Epithelial cell of proximal tubule (primary cell): ENCODE measurements at regions not wholly inside any gene's neighbourhood (a gene's known extent, or its start where the extent isn't known, plus 50 kb on each side); places are given as distances from the start of the nearest gene placed in this dataset.
A peak's percentile ranks its signal among the peaks of the same experiment; 100 is the strongest.

Source experiments
- DNase-seq: peaks from one replicate; pipeline ENCODE4 v3.0.0-alpha.2; 2011; ENCODE audit warnings: low read depth
- H3K4me3 ChIP-seq: 2 replicates; pipeline ENCODE4 v1.5.1; 2011; ENCODE audit warnings: low read depth, mild to moderate bottlenecking, low read length
- TF ChIP-seq, protein P1 (sequence below): conservative IDR thresholded peaks from 2 replicates; pipeline ENCODE4 v1.5.1; 2012; ENCODE audit warnings: low read depth, mild to moderate bottlenecking, low read length

DNA sequence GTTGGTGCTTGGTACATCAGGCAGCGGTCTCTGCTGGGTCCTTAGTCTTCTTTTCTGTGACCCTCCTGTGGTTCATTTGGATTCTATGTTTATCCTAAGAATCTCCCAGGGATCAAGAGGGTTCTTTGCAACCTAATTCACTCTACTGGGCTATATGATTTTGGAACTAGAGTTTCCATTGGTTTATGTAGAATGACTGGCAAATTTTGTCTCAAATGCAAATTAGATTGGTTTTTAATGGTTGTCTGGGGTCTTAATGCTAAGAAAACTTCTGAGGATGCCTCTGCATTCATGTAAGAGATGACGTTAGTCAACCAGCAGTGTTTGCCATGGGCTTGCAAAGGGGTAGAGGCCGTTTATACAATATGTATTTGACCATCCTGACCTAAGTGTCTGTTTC lies 129.8 kb upstream of the ZFP64 start:
- H3K4me3 ChIP-seq = no peak overlapping the region
- DNase-seq = no peak
- TF ChIP-seq, protein P1, sequence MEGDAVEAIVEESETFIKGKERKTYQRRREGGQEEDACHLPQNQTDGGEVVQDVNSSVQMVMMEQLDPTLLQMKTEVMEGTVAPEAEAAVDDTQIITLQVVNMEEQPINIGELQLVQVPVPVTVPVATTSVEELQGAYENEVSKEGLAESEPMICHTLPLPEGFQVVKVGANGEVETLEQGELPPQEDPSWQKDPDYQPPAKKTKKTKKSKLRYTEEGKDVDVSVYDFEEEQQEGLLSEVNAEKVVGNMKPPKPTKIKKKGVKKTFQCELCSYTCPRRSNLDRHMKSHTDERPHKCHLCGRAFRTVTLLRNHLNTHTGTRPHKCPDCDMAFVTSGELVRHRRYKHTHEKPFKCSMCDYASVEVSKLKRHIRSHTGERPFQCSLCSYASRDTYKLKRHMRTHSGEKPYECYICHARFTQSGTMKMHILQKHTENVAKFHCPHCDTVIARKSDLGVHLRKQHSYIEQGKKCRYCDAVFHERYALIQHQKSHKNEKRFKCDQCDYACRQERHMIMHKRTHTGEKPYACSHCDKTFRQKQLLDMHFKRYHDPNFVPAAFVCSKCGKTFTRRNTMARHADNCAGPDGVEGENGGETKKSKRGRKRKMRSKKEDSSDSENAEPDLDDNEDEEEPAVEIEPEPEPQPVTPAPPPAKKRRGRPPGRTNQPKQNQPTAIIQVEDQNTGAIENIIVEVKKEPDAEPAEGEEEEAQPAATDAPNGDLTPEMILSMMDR = no peak

DNA sequence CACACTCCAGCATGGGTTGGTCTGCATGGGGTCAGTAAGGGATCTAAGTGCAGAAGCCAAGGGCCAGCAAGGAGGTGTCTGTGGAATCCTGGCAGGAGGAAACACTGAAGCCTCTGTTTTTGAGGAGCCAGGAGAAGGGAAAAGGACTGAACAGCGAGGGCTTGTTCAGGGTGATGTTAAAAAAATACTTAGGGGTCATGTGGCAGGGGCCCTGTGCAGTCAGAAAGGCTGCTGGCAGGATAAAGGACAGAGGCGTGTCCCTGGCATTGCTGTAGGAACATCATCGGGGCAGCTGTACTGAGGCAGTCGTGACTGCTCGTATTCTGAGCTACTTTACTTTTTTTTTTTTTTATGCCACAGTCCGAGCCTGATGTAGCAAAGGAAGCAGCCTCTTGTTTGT lies 127.1 kb upstream of the ZFP64 start:
- no peak overlapping the region for H3K4me3 ChIP-seq
- no peak for DNase-seq
- TF ChIP-seq, protein P1 = no peak

DNA sequence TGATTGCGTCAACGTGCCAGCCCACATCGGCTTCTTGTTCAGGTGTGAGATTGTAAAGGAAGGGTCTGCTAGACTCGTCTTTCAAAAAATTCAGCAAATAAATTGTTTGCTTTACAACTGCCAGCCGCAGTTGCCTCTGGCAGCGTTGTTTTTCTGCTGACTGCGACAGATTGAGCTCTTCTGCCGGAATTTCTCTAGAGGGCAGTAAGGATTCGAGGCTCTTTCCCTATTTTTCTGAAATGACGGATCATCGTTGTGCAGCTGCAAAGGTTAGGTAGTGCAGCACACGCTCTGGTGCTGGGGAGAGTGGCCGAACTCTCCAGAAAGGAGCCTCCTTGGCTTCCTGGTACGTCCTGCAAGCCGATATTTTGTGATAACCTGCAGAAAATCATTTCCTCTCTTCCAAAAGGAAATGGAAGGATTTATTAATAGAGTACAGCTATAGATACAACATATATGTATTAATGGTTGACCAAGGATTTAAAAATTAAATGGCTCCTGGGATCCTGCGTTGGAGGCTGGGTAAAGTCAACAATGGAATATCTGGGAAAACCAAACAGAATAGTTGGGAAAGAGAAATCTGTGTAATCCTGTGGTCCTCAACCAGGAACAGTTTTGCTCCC lies 121.9 kb upstream of the ZFP64 start:
- peak; percentile 1 for DNase-seq
- TF ChIP-seq, protein P1 = peak; percentile 62
- no peak overlapping the region for H3K4me3 ChIP-seq

DNA sequence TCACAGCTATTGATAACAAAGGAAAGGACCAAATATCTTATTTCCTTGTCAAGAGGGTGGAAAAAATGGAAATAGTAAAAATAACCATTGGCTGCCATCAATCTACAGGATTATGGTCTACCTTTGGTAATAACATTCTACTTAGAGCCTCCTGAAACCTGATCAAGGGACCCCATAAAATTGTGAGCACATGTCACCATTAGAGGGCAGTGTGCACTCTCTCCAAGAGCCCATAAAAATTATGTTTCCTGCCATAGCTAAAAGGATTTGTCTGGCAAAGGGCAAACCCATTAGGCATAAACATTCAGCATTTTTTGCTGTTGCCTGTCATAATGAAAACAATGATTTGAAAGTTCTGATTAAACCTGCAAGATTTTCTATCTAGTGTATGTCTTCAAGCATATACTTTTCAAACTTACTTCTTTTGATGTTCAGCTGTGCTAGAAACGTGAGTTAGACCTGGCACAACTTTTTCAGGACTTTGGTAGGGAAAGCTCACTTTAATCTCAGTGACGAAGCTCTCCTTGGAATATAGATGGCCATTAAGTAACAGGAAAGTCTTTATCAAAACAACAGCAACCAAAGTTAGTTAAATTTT lies 120.7 kb upstream of the ZFP64 start:
- TF ChIP-seq, protein P1 = peak; percentile 80

DNA sequence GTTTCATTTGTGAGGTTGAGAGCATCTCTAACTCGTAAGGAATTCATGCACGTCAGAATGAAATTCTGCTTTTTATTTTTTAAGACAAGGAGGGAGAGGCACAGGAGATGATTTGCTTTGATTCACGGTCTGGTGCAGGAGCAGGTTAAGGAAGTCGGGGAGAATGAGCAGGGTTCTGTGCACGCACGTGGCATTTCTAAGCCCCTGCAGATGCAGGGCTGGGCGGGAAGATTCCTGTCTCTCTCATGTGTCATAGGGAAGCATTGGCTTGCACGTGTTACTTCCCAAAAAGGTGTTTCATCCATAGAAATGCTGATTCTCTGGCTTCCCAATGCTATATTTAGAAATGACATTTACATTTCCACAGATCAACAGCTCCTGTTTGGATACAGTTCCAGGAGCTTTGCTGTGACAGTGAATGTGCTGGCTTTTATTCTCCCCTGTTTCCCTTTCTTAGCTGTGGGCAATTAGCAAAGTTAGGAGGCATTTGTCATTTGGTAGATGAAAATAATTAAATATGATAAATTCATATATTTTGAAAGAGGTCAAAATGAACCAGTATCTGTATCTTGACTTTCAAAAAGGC lies 119.7 kb upstream of the ZFP64 start:
- TF ChIP-seq, protein P1 = no peak
- no peak for DNase-seq
- H3K4me3 ChIP-seq = no peak overlapping the region

More for the DNA sequence above, 120.7 kb upstream of the ZFP64 start:
- no peak overlapping the region for H3K4me3 ChIP-seq
- DNase-seq = peak; percentile 9

DNA sequence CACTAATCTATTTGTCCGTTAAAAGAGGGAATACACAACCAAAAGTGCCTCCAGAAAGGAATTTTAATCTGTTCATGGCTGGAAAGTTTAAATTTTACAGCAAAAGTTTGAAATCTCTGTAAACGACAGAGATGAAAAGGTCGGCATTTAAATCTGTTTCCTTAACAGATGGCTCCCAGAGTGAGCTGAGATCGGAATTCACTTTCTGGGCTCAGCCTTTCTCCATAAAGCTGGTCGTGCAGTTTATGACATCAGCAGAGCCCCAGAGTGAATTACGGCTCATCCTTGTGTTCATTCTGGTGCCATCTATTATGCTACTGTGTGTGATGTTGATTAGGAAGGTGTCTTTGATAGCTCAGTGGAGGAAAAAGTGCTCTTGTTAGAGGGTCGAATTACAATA lies 117.6 kb upstream of the ZFP64 start:
- no peak overlapping the region for H3K4me3 ChIP-seq
- TF ChIP-seq, protein P1 = no peak
- DNase-seq = no peak
